Left lobe of liver (tissue), 2 donors: ENCODE measurements at regions not wholly inside any gene's neighbourhood (a gene's known extent, or its start where the extent isn't known, plus 50 kb on each side); places are given as distances from the start of the nearest gene placed in this dataset.

Source experiments
- ATAC-seq: fragments of 200-7000 bp; cut with Tn5 transposase; one replicate; pipeline ENCODE4 v1.9.1; 2020; ENCODE audit warnings: mild to moderate bottlenecking, moderate library complexity
- DNase-seq: peaks from one replicate; pipeline ENCODE4 v3.0.0-alpha.2; 2020; ENCODE audit warnings: low spot score
- donor health status: DM: no; HTN: no; CAD: no; lungs with moderate emphysema.
- donor health status: DM: no; HTN: yes; CAD: no.

DNA sequence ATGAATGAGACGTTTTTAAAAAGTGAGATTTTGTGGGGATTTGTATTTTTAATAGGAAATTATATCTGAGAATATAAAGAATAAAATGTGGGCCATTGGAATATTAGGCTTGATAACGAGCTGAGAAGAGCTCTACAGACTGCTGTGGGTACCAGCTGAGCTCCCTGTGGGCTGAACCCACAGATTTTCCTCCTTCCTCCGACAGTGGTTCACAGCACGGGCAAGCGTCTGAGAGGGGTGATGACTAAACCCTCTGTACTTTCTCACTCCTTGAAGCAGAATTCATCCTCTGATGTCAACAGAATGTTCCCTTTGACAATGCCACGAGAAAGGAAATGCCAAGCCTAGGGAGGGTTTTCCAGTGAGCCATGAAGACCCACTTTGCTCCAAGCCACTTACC lies 102.7 kb upstream of the AJAP1 start:
- ATAC-seq (no peak), DNase-seq (no peak)

DNA sequence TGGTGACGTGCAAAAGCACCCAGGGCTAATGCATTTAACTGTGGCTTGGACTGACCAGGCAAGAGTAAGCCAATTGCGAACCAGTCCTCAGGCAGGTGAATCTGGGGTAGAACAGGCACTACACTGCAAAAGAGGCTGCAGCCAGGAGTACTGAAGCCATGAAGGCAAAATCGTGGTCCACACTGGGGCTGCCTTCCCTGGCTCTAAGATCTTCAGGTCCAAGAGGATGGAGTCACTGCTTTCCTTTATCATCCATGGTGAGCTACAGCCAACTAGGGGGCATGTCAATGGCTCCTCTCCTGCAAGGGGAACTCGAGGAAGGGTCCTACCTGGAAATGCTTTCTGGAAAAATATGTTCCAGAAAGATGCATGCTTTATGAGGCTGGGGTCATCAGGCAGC lies 100.6 kb upstream of the AJAP1 start:
- ATAC-seq (no peak), DNase-seq (no peak)

DNA sequence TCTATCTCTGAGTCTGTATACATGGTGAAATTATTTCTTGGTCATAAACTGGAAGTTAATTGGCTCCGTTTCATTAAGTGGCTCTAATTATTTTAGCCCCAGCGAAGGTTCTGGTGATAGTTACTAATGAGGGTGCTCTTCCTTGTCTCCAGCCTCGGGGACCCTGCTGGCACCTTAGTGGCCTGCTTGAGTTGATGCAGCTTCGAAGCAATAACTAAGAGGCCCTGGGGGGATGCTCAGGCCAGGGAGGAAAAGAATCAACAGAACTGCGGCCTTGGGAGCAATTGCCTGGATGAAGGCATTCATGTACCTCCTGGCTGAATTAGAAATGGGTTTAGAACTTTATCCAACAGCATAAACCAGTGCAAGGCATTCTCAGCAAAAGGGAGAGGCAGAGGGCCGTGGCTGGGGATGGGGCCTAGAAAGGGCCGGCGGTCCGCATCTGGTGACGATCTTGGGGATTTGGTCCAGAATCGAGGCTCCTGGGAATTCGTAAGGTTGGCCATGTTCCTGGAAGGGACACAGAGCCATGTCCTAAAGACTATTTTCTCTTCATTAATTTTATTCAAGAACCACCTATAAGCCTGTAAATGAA lies 100.0 kb upstream of the AJAP1 start:
- no peak for DNase-seq
- ATAC-seq = no peak

GRCh38 chr1:4557949-4558348 lies 96.5 kb upstream of the AJAP1 start:
- DNase-seq = no peak

GRCh38 chr1:4561205-4561604 lies 93.2 kb upstream of the AJAP1 start:
- DNase-seq = no peak
- no peak for ATAC-seq

More at GRCh38 chr1:4557949-4558348, 96.5 kb upstream of the AJAP1 start:
- no peak for ATAC-seq

- DNase-seq = no peak
- no peak for ATAC-seq
Measured at GRCh38 chr1:4562321-4562720, 92.1 kb upstream of the AJAP1 start.

DNA sequence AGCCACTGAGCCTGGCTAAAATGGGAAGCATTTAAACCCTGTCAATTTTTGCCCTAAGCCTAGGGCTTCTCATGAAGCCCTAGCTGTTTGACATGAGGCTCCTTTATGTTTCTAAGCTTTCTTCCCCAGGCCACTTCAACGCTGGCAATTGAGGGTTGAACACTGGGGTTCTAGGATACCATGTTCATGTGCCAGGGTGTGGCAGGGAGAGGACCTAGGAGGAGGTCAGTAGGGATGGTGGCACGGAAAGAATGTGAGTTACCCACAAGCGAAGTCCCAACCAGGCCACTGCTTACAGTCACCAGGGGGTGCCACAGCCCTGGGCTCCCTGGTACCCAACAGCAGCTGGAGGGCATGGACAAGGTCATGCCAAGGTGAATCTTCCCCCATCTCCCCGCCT lies 90.8 kb upstream of the AJAP1 start:
- no peak for ATAC-seq
- no peak for DNase-seq

DNA sequence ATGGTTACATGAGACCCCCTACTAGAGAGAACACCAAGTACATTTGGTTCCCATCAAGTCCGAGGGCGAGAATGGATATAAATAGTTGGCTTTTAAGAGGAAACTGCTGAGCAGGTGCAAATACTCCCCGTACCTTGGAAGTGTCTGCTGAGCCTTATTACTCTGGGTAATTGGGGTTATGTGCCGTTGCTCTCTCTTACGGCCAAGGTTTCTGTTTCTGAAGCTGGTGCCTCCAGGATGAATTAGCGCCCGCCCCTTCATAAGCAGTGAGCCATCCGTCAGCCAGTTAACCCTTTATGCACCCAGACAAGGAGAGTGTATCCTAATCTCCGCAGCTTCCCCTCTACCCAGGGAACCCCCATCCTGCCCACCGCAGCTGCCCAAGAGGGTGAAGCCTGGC lies 90.4 kb upstream of the AJAP1 start:
- ATAC-seq = no peak
- DNase-seq = no peak

DNA sequence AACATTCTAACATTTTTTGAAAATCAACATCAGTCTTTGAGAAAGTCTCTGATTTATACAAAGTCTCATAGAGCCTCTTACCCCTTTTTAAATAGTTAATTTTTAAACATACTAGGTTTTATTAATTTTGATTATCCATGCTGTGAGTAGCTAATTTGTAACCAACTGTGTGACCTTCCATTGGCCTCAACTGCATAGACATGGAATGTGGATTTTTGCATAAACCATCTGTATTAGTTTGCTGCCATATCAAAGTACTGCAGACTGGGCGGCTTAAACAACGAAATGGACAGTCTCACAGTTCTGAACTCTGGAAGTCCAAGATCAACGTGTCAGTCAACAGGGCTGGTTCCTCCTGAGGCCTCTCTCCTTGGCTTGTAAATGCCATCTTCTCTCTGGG lies 89.2 kb upstream of the AJAP1 start:
- no peak for ATAC-seq
- no peak for DNase-seq

GRCh38 chr1:4565801-4566449 lies 88.5 kb upstream of the AJAP1 start:
- no peak for ATAC-seq
- DNase-seq = no peak

- no peak for ATAC-seq
- no peak for DNase-seq
Measured at GRCh38 chr1:4571263-4571662, 83.1 kb upstream of the AJAP1 start.

DNA sequence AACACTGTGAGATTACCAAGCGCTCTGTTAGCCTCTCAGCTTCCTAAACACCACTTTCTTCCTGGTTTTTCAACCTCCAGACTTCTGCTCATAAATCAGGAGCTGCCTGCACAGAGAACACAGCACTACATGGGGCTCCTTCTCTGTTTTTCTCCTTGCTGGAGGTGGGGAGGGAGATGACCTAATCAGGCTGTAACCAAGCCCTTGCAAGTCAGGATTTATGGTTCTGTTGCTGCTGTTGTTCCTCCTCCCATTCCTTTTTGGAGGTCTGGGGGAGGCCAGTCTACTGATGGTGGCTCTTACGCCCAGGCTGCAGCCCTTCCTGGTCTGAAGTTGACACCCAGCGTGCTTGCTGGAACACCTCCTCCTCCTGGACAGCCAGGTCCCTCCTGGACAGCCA lies 80.9 kb upstream of the AJAP1 start:
- DNase-seq = no peak
- ATAC-seq = no peak

DNA sequence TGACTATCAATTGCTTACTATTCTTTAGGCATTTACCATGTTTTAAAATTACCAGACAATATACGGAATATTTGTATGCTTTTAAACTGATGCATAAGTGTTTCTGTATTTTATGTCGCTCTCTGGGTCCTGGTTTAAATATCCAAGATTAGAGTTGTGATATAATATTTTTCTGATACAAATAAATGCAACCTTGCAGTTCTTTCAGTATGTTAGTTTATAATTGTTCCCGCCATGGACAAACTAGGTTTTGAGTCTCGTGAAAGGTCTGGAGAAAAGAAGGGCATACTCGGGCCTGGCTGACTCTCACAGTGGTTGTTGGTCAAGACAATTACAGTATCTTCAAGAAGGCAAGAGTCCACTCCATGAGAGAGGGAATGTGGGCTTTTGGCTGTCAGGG lies 72.6 kb upstream of the AJAP1 start:
- DNase-seq (no peak), ATAC-seq (no peak)

DNA sequence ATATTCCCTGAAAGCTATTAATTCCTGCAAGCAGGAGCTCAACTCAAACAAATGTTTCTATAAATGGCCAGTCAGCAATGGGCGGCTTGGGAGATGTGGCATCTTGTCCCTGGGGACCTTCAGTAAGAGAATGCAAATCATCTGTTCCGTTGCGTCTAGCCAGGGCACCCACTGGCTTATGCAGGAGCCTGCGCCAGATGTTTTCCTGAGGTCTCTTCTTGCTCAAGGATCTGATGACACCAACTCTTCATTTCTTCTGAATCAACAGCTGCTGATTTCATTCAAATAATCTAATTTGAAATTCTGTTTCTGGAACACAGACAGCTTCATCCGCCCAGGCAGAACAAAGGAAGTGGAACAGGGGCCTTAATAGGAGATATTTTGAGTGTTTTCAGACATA lies 70.0 kb upstream of the AJAP1 start:
- ATAC-seq (no peak), DNase-seq (no peak)

GRCh38 chr1:4585216-4585615 lies 69.2 kb upstream of the AJAP1 start:
- DNase-seq = no peak
- peak; percentile 52 for ATAC-seq

DNA sequence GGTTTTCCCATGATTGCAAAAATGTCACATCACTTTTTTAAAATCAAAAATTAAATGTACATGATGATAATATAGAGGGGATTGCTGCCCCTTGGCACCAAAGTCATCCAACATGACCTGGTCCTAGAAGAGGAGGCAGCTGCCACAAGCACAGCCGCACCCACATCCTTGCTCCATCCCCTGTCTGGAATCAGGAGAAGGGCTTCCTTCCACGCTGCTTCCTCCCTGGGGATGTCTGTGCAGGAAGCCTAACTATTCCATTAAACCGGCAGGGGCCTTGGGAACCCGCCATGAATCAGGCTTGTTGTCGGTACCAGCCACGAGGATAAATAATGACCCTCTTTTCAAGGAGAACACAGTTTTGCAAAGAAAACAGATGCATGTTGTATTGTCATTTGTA lies 68.7 kb upstream of the AJAP1 start:
- DNase-seq (no peak), ATAC-seq (no peak)

- ATAC-seq (no peak), DNase-seq (no peak)
Measured at GRCh38 chr1:4586611-4587160, 67.7 kb upstream of the AJAP1 start.

DNA sequence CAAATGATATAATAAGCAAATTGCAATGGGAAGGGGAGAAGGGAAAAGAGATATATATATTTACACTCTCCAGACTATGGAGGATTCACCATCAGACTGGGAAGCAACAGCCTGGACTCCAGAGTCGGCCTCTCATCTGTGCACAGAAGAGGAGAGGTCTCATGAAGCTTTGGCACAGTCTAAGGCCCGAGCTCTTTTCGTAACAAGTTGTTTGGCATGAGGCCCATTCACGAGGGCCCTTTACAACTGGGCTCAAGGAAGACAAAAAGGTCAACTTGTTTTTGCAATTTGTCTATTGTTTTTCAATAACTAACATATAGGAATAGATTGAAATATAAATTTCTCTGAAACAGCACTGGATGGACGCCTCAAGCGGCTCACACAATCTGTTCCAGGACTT lies 66.7 kb upstream of the AJAP1 start:
- DNase-seq (no peak), ATAC-seq (no peak)

- DNase-seq = no peak
Measured at GRCh38 chr1:4590756-4591155, 63.7 kb upstream of the AJAP1 start.

GRCh38 chr1:4591926-4592325 lies 62.5 kb upstream of the AJAP1 start:
- DNase-seq = no peak
- no peak for ATAC-seq

More at GRCh38 chr1:4590756-4591155, 63.7 kb upstream of the AJAP1 start:
- no peak for ATAC-seq

GRCh38 chr1:4593106-4593505 lies 61.3 kb upstream of the AJAP1 start:
- DNase-seq (no peak), ATAC-seq (no peak)

- peak; percentile 70 for ATAC-seq
- no peak for DNase-seq
Measured at GRCh38 chr1:4594286-4594991, 60.0 kb upstream of the AJAP1 start.
